Keratinocyte (primary cell): ENCODE measurements at regions not wholly inside any gene's neighbourhood (a gene's known extent, or its start where the extent isn't known, plus 50 kb on each side); places are given as distances from the start of the nearest gene placed in this dataset.

Experiments
- EZH2 ChIP-seq: IDR thresholded peaks from one replicate; pipeline ENCODE4 v1.6.1; 2012; ENCODE audit warnings: inconsistent platforms, mild to moderate bottlenecking, low read length, moderate library complexity
- TF ChIP-seq, protein P1 (sequence below), 3 experiments: IDR thresholded peaks in 1 of 3; conservative IDR thresholded peaks in 1 of 3; optimal IDR thresholded peaks in 1 of 3; 2 replicates in 2 of 3; 3 replicates in 1 of 3; pipeline versions ENCODE3 to v1.5.1; 2011; ENCODE audit warnings: low read length in 3 of 3, mild to moderate bottlenecking in 3 of 3, moderate library complexity in 2 of 3, control low read depth in 1 of 3, inconsistent platforms in 1 of 3; ENCODE audit not compliant: insufficient read depth in 2 of 3; ENCODE audit errors: extremely low read depth in 1 of 3

GRCh38 chr4:26056406-26056805 is 142.4 kb downstream of the SMIM20 start:
- TF ChIP-seq EZH2: no peak
- TF ChIP-seq, protein P1, sequence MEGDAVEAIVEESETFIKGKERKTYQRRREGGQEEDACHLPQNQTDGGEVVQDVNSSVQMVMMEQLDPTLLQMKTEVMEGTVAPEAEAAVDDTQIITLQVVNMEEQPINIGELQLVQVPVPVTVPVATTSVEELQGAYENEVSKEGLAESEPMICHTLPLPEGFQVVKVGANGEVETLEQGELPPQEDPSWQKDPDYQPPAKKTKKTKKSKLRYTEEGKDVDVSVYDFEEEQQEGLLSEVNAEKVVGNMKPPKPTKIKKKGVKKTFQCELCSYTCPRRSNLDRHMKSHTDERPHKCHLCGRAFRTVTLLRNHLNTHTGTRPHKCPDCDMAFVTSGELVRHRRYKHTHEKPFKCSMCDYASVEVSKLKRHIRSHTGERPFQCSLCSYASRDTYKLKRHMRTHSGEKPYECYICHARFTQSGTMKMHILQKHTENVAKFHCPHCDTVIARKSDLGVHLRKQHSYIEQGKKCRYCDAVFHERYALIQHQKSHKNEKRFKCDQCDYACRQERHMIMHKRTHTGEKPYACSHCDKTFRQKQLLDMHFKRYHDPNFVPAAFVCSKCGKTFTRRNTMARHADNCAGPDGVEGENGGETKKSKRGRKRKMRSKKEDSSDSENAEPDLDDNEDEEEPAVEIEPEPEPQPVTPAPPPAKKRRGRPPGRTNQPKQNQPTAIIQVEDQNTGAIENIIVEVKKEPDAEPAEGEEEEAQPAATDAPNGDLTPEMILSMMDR (optimal IDR thresholded peaks at IDR 0.05 in 1 of 3, IDR thresholded peaks at IDR 0.05 in 1 of 3, conservative IDR thresholded peaks at IDR 0.05 in 1 of 3; ENCODE audit: extremely low read depth in 1 of 3, insufficient read depth in 2 of 3, low read length in 3 of 3): no peak
